Activated effector memory CD4-positive, alpha-beta T cell treated with anti-CD3 and anti-CD28 coated beads, Interleukin-2, amount 50 U/mL, for 16 hours (primary cell): ENCODE measurements at regions not wholly inside any gene's neighbourhood (a gene's known extent, or its start where the extent isn't known, plus 50 kb on each side); places are given as distances from the start of the nearest gene placed in this dataset.

Source experiments
- DNase-seq: peaks from one replicate; pipeline ENCODE4 v3.0.0-alpha.2; 2020

DNA sequence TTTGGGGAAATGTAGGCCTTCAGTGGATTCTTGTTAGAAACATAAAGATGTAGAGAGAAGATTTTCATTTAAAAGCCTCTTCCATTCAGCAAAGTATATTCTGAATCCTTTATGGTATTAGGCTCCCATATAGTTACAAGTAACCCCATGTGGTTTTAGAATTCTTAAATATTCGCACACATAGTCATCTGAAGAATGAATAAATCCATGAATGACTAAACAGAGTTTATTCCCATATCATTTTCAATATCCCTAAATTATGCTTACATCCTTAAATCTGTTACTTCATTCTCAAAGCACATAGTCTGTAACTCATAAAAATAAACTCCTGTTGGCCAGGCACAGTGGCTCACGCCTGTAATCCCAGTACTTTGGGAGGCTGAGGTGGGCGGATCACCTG lies 962.1 kb downstream of the KCNJ18 start:
- no peak for DNase-seq

DNA sequence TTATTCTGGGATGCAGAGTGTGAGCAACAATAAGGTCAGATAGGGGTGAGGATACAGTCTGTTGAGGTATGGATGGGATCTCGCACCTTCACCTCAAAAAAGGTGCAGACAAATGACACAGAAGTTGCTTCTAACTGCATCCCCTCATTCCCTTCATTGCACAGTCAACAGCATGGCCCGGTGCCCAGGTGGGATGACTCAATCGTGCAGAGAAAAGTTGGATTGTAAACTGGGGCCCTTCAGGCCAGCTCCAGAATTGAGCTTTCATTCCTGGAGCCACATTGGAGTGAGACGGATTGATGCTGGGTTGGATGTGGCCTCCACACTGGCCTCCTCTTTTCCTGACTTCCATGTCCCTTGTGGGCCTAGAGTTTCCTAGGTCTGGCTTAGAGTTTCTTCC lies 977.4 kb downstream of the KCNJ18 start:
- no peak for DNase-seq

DNA sequence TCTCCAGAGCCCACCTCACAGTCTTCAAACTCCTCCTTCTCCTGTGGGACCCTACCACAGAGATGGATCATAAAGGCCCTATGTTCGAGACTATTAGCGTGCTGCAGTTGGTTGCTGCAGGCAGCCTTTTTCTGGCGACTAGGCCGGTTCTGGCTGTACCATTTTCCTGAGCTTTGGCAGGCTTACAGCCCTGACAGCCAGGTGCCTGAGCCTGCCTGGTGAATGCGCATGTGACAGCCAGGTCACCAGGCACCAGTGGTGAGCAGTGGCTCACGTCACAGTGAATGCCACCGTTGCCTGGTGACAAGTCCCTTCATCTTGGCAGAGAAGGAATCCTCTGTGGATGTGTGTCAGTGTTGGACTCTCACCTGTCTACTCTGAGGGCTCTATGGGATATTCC lies 978.8 kb downstream of the KCNJ18 start:
- no peak for DNase-seq

DNA sequence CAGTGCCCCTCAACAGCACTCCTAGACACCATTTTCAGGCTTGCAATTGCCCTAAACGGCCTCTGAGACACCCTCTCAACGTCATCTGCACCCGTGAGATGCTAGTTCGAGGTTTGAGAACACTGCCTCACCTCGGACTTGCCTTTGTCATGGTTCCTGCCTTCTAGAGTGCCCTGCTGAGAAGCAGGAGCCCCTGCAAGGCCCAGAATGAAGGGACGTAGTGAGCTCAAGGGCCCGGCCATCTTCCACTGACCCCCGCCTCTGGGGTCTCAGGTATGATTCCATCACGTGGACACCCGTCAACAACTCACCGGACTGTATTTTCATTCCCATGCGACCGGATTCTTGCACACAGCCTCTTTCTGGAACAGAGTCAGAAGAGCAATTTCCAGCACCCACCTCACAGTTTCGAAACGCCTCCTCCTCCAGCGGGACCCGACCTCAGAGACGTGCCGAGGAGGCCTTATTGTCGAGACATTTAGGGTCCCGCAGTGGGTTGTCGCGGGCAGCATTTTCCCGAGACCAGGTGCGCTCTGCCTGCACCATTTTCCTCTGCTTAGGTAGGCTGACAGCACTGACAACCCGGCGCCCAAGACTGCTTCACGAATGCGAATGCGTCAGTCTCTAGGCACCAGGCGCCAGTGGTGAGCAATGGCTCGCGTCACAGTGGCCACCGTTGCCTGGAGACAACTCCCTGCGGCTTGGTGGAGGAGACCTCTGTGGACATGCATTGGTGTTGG lies 999.9 kb downstream of the KCNJ18 start:
- no peak for DNase-seq

DNA sequence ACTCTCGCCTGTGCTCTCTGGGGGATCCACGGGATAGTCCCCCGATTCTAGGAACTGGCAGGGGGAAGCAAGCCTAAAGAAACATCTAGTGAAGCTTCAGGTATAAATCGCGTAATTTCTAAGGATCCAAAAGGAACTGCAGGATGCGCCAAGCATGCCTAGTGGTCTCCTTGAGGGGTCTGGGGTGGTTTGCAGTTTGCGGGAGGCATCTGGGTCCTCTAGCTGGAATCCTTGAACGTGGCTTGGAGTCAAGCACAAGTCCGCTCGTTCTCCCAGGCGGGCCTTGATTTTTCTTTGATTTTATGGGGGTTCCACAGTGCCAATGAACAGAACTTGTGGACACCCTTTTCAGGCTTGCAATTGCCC lies 1000.5 kb downstream of the KCNJ18 start:
- DNase-seq = no peak

DNA sequence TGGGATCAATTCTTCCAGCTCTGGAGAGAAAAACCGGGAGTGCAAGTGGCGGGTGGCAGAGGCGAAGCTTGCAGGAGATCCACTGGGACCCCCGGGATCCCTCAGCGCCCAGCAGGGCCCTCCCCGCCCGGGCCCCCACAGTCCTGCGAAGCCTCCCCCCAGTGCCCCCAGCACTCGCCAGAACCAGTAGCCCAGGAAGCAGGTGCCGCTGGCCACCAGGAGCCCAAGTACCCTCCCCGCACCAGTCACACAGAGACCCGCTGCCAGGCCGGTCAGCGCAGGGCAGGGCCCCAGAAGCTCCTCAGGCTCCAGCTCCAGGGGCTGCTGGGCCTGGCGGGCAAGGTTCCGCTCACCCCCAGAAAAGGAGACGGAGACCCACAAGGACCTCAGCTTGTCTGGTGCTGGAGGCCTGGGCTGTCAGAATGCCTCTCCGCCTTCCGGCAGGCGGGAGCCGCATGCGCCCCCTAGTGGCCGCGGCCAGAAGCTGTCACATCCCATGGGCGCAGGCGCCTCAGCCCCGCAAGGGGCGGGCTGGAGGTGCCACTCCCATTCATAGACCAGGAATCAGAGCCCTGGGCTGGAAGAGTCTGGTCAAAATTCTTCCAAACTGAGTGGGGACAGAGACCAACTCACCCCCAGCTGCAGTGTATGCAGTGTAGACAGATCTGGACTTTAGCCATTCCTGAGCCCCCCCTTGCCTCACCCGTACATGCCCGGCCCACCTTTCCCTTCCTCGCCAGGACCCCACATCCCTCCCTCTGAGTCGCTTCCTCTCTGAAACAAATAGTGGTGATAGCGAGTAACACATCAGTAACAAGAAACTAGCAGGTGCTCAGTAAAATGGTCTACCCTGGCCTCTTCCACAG lies 1002.3 kb downstream of the KCNJ18 start:
- DNase-seq = no peak

DNA sequence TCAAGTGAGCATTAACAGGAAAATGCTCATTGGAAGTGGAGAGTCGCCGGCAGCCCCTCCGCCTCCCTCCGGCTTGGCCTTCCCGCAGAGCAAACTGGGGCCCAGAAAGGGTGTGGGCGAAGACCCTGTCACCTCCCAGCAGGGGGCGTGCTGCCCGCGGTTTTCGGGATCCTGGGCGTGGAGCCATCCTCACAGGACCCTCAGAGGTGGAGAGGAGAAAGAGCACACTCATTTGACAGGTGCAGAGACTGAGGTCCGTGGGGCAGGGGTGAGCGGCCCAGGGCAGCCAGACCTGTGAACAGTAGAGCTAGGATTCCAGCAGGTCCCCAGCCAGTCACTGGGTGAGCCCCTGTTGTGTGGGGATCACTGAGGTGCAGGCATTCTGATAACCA lies 1002.9 kb downstream of the KCNJ18 start:
- DNase-seq = no peak

DNA sequence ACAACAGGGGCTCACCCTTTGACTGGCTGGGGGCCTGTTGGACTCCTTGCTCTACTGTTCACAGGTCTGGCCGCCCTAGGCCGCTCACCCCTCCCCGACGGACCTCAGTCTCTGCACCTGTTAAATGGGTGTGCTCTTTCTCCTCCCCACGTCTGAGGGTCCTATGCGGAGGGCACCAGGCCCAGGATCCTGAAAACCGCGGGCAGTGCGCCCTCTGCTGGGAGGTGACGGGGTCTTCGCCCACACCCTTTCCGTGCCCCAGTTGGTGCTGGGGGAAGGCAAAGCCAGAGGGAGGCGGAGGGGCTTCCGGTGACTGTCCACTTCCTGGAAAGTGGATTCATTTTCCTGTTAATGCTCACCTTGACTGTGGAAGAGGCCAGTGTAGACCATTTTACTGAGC lies 1010.9 kb downstream of the KCNJ18 start:
- no peak for DNase-seq

DNA sequence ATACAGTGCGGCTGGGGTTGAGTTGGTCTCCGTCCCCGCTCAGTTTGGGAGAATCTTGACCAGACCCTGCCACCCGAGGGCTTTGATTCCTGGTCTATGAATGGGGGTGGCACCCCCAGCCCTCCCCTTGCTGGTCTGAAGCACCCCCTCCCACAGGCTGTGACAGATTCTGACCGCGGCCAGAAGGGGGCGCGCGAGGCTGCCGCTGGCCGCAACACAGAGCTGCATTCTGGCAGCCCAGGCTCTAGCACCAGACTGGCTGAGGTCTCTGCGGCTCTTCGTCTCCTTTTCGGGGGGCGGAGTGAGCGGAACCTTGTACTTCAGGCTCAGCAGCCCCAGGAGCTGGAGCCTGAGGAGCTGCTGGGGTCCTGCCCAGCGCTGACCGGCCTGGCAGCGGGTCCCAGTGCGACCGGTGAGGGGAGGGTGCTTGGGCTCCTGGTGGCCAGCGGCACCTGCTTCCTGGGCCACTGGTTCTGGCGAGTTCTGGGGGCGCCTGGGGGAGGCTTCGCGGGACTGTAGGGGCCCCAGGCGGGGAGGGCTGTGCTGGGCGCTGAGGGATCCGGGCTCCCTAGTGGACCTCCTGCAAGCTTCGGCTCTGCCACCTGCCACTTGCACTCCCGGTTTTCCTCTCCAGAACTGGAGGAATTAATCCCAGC lies 1011.6 kb downstream of the KCNJ18 start:
- no peak for DNase-seq

DNA sequence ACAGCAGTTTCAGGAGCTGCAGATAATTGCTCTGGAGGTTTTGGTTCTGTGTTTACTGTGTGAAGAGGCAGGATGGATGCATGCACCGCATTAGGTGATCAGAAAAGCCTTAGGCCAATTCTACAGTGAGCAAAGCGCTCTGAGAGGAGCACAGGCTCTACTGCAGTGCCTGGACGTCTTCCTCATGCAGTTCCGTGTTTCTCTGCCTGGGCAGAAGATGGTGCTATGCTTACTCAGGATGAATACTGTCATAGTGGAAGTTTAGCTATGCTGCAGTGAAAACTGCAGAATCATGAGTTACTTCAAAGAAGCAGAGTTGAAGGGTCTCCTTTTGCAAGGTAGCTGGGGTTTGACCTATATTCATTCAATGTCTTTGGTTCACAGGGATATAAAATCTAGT lies 1012.4 kb downstream of the KCNJ18 start:
- no peak for DNase-seq

DNA sequence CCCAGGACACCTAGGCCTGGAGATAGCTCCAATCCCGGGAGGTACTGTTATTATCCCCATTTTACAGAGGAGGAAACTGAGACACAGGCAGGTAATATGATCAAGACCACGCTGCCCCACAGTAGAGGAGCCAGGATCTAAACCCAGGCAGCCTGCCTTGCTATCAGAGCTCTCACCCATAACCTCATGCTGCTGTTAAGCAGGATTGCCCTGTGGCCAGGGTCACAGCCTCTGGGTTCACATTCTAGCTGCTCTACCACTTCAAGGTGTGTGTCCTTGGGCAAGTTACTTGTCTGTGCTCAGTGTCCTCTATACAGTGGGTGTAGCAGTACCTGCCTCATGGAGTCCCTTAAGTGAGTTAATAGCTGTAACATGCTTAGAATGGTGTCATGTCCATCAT lies 1015.3 kb downstream of the KCNJ18 start:
- DNase-seq = no peak

DNA sequence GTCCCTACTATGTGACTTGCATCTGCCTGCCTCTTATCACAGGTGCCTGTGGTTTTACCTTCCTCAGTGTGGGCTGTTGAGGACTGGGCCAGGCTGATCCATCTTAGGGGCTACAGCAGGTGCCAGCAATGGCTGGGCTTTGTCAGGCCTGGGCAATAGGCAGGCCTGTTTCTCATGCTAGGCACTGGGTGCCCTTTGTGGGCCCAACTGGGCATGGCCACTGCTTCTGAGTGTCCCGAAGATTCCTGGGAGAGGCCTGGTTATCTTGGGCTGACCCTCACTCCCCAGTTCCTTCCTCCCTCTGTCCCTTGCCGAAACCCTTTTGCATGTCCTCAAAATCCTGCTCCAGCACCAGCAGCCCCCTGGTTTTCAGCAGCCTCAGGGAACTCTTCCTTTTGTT lies 1024.9 kb downstream of the KCNJ18 start:
- DNase-seq = no peak

DNA sequence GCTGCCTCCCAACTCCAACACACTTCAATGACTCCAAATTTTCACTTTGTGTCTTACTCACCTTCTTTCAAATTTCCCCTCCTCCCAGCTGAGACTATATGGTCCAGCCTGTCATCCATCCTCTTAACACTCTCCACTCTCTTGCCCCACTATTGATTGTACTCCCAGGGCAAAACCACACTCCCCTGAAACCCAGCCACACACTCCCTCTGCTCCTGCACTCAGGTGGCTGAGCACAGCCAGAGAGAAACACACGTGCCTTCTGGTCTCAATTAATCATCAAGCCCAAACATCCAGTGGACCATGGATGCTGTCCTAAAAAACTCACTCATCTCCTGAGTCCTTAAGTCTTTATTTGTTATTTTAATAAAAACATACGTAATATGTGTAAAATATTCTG lies 1026.4 kb downstream of the KCNJ18 start:
- no peak for DNase-seq

DNA sequence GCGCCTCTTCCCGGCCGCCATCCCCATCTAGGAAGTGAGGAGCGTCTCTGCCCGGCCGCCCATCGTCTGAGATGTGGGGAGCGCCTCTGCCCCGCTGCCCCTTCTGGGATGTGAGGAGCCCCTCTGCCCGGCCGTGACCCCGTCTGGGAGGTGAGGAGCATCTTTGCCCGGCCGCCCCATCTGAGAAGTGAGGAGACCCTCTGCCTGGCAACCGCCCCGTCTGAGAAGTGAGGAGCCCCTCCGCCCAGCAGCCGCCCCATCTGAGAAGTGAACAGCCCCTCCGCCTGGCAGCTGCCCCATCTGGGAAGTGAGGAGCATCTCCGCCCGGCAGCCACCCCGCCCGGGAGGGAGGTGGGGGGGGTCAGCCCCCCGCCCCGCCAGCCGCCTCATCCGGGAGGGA lies 1048.7 kb downstream of the KCNJ18 start:
- peak; percentile 42 for DNase-seq
